Stimulated activated CD8-positive, alpha-beta memory T cell treated with anti-CD3 and anti-CD28 coated beads, Interleukin-15, amount 100 ng/mL, for 1 hour (primary cell): ENCODE measurements at regions not wholly inside any gene's neighbourhood (a gene's known extent, or its start where the extent isn't known, plus 50 kb on each side); places are given as distances from the start of the nearest gene placed in this dataset.

Experiments
- DNase-seq: peaks from one replicate; pipeline ENCODE4 v3.0.0-alpha.2; 2020; ENCODE audit warnings: low read depth

DNA sequence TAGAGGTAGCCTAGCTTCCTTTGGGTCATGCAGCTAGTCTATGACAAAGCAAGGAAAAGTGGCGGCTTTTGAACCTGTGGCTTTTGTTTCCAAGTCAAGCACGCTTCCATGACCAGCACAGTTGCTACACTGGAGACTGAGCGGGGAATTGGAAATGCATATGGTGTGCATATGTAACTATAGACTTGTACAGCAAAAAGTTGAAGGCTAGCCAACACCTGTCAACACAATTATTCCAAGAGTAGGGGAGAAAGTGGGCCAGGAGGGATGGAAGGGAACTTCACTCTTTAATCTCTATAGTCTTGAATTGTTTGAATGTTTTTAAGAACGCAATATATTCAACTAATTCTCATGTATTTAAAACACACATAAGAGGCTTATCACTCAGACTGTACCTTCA lies 218.5 kb upstream of the CADM1 start:
- DNase-seq, result no peak

DNA sequence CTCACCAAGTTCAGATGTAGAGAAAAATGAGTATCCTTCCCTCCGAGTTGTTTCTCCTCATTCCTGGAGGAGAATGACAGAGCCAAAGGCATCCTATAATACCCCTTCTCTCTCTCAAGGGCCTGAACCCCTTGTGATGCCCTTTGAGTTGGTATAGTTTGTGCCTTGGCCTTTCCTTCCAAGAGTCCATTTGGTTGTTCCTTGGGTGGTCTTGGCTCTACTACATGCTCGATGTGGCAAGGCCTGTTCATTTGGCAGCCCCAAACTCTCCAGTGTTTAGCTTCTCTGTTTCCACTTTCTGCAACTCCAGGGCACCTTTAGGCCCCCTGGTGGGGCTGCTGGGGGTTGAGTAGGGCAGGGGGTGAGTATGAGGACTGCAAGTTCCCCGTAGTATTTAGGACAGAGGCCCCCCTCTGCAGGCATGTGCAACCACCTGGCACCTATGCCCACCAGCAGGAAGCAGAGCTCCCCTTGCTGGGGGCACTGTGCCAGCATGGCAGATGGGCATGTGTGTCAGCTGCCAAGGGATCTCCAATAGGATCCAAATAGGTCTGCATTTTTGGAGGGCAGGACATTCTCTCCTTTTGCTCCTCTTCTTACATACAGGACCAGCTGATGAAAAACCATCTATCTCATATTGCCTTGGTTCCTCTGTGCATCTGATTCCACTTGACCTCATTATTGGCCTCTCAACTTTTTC lies 217.2 kb upstream of the CADM1 start:
- DNase-seq, result no peak

DNA sequence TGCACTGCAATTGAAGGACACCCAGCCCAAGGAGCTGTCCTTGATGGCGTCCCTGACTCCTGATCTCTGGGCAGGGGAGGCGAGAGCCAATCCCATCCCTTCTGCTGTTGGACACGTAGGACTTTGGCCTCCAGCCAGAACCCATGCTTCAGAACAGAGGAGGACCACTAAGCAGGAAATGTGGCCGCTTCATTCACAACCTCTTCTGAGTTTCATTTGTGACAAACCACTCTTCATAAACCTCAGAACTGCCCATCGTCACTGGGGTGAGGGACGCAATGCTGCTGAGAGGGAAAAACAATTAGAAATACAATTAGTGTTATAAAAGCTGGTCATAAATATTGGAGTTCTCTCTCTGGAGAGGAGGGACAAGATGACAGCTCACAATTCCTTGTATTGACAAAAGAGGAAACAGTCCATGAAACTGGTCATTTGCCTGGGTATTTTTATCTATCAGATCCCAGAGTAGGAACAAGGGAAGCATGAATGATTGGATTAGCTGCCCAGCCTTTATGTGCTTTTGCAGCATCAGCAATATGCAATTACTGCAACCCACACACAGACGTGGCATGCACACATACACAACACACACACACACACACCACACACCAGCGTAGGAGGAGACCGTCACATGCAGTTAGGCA lies 216.5 kb upstream of the CADM1 start:
- DNase-seq, result no peak

DNA sequence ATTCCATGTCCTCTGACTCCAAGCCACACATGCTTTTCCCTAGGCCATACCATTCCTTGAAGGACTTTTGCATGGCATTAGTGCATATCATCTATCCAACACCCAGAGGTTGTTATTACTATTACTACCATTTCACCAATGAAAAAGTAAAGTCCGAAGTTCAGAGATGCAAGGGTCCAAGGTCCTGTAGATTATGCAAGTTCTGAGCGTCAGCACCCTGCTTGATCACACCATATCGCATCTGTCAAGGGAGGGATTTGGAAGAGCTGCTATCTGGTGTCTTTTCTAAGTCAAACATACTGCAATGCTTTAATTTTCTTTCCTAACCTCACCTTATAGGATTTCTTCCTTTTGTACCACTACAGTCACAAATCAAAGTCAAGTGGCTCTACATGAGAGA lies 214.7 kb upstream of the CADM1 start:
- DNase-seq, result no peak

DNA sequence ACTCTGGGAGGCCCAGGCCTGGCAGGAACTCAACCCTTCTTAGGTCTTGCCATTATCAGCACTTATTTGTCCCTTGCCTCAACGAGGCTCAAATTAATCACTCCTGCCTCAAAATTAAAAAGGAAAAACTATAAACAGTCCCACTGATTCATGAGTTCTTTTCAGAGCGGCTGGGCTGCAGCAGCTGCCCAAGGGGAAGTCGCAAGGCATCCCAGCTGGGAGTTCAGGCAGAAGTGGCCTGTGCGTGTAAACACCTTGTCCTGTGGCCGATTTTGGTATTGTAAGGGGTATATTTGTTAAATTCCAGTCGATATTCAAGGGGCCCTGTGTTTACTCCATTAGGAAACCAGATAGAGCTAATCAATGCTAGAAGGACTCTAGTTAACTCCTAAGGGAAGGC lies 213.9 kb upstream of the CADM1 start:
- DNase-seq, result no peak

DNA sequence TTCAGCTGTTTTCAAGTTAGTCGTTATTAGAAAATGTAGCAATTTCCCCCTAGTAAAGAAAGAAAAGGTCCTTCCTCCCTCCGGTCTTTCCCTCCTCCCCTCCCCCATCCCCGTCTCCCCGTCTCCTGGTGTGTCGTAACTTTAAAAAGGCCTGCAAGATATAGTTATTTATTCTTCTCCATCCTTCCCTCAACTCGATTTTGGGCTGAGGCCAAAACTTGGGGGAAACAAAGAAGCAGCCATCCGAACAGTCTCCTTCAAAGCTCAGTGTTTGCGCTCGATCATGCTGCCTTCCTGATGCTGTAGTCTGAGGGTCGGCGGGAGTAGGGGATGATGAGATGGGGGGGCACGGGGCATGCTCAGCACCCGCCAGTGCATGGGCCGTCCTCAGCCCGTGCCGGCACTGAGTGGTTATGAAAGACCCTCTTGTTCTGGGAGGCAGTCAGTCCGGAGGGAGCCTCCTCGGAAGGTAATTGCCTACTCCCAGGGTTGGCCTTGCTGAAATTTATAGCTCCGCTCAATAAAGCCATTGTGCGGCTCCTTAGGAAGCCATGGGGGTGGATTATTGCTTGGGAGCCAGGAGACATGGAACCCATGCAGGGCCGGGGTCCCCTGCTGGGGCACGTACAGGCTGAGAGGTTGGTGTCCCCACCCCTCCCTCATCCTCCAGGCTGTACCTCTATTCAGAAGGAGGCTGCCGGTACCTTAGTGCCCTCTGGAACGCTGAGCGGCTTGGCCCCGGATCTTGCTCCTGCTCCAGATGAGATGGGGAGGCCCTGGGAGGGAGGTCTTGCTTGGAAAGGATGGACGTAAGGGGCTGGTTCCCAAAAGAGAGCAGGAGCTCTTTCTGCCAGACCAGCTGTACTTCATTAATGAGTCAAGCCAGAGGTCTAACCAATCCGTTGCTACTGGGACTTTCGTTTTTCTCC lies 212.7 kb upstream of the CADM1 start:
- DNase-seq, result no peak

DNA sequence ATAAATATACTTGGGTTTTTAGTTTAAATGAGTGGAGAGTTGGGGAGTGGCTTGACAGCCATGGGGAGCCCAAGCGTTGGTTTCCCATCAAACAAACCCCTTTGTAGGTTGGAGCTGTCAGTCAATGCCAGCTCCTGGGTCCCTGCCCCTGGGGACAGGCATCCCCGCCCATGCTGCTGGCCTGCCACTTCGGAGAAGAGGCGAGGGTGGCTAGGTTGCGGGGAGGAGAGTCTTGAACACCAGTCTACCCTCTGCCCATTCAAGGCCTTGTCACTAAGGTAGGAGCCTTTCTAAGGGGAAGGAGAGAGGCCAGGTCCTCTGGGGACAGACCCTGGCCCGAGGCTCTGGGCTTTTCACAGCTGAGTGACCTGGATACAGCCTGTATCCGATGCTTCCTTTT lies 211.9 kb upstream of the CADM1 start:
- DNase-seq, result no peak

DNA sequence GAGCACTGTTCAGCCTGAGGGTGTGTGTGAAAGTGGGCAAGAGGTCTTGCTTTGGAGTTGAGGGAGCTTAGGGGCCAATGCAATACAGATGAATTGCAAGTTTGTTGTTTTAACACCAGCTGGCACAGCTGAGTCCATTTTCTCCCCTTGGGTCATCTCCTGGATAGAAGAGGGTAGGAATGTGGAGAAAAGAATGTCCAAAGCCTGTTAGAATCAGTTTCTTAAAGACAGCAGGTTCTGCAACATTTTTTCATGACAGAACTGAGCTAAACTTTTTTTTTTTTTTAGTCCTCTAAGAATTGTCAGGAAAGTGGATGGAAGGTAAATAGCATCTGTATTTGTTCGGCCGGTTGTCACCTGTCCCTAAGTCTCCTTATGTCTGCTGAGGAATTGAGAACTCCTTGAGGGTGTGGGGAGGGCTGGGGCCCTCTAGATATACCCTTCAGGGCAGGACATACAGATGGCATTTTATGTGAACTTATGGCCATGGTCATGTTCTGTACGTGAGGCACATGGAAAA lies 211.1 kb upstream of the CADM1 start:
- no peak for DNase-seq

DNA sequence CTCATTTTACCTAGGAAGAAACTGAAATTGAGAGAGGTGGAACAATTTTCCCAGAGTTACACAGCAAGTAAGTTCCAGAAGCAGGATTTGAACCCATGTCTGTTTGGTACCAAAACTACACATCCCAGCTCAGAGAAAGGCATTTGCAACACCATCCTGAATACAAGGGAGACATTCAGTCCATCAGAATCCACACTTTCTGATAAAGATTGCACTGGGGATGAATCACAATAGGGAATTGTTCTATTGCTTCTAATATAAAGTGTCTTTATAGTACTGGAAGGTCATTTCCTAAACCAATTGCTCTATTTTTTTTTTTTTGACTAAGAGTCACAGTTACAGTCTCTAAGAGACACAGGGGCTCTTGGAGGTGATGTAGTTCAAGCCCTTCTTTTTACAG lies 208.1 kb upstream of the CADM1 start:
- DNase-seq, result no peak

DNA sequence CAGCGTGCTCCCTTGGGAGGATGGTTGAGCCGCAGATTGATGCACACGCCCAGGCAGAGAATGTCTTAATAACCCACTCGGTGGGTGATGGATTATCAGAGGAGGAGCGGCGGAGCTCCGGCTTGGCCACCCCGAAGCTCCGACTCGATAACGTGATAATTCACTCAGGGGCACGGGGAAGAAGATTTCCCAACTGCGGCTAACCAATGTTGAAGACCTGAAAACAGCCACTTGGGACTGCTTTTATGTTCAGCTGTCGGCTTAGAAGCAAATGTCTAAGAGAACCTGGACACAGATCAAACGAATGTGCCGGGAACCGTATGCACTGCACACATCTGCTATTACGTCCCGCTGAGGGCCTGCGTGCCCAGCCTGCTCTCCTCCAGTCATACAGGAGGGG lies 206.8 kb upstream of the CADM1 start:
- DNase-seq, result no peak

DNA sequence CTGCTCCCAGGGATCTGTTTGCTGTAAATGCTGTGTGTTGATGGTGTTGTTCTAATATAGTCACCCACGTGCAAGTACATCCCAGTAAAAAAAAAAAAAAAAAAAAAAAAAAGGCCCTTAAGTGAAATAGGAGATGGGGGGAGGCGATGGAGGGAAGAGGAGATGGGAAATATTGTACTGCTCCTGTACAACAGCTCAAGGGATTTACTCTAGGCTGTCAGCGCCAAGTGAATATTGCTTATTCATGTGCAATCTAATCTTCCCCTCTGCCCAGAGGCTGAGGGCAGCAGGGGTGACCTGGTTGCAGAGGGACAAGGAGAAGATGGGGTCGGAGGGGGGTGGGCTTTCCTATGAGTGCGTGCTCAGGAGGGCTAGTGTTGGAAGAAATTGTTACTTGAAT lies 206.2 kb upstream of the CADM1 start:
- no peak for DNase-seq

DNA sequence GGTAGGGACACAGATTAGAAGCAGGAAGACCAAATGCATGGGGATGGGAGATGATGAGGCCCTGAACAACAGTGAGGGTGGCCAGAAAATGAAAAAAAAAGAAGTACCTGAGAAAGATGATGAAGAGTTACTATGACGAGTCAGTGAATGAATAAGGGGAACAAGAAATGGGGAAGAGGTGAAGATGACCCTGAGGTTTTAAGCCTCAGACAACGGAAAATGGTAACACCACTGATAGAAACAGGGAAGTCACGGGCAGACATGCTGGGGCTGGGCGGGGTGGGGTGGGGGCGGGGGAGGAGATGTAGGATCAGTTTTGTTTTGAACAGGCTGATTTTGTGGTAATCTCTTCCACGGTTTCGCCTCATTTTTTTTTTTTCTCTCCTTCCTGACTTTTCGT lies 205.1 kb upstream of the CADM1 start:
- no peak for DNase-seq

DNA sequence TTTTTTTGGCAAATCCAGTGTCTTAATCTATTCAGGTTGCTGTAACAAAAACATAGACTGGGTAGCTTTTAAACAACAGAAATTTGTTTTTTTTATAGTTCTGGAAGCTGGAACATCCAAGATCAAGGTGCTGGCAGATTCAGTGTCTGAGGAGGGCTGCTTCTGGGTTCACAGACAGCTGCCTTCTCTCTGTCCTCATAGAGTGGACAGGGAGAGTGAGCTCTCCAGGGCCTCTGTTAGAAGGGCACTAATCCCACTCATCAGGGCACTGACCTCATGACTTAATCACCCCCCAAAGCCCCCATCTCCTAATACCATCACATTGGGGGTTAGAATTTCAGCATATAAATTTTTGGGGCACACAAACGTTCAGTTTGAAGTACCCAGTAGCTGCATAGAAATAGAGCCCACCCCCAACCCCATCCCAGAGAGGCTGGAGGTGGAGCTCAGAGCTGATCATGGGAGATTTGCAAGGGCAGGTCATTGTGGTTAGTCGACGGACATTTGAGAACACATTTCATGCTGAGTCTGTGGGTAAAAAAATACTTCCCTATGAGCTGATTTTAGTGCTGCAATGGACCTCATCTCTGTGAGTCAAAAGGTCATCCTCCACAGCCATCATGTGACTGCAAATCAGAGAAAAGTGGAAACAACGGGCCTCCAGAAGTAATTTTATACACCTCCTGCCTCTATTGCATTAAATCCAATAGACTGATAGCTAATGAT lies 203.1 kb upstream of the CADM1 start:
- no peak for DNase-seq

DNA sequence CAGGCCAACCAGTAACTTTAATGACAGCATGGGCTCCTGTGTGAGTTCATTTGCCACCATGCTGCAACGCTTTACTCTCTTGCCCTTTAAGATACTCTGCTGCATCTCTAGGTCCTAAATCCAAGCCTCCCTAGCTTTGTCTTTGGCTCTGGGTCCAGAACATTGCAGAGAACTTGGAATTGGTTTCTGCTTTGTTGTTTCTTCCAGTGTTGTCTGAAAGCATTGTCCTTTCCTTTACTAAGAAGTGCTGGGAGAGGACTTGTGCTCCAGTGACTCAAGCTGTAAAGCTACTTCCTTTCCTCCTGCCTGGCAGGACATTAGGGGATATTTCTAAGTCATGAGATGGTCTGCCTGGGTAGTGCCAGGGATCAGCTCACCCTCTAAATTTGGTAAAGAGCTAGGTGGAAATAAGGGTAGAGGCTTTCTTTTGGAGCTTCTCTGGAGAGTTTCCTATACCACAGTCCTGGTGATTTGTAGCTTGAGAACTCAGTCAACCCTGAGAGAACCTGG lies 202.5 kb upstream of the CADM1 start:
- no peak for DNase-seq

DNA sequence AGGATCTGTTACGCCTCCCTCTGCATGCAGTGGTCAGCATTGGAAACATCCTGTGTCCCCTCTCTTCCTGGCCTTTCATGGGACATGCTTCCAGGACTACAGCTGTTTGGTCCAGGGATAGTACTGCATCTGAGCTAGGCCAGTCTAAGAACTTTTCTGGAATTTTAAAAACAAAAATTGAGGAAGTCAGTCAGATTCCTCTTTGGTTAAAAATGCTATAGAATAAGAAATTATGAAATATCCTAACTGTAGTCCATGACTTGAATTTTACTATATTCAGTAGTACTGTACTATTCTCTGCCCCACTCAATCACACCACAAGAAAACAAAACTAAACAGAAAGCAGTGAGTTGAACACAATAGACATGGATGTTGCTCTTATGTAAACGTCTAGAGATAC lies 201.0 kb upstream of the CADM1 start:
- no peak for DNase-seq

DNA sequence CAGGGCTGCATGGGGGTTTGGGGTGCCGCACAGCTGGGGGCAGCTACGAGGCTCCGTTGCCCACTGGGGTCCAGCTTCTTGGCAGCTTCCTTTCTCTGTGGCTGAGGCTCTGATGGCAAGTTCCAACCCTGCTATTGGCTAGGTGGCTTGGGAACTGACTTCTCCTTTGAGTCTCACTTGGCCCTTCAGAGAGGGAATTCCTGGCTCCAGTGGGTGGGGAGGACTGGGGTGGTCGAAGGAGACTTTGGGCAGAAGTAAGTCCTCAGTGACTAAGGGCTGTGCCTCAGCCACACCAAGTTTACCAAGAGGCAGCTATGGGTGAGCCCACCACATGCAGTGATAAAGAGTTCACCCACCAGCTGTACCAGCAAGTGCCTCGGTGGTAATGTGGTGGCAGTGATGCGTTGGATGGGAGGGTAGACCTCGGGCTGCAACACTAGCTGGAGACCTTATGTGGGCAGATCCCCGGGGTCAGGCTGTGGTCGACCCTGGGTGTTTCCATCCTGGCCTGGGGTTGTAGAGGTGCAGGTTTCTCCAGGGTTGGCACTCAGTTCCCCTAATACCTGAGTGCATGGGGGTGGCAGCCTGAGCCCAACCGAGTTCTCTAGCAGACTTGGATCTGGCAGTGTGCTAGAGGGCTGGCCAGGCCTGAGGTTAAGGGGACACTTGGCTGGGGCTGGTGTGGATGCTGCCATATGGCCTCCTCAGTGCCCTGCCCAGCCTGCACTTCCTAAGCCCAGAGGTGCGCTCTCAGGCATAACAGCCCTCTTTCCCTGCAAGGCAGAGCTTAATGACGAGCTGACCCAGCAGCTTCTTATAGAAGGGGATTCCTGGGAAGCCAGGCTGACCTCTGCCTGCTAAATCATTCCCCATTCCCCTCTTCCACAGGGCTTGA lies 197.0 kb upstream of the CADM1 start:
- DNase-seq, result no peak

DNA sequence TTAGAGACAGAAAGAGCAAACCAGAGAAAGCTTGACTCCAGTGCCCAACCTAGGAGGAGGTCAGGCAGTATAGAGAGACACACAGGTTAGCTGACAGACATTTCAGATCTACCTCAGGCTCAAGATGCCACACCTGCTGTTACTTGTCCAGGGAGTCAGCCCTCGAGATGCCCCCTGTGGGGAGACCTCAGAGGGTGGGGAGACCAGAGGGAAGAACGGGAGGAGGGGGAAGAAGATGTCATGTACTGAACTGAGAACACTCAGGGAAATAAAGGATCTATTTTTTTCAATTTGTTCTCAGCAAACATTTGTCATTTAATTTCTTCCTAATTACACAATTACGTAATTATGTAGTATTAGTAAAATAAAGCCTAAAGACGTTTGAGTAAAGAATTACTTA lies 196.3 kb upstream of the CADM1 start:
- no peak for DNase-seq

DNA sequence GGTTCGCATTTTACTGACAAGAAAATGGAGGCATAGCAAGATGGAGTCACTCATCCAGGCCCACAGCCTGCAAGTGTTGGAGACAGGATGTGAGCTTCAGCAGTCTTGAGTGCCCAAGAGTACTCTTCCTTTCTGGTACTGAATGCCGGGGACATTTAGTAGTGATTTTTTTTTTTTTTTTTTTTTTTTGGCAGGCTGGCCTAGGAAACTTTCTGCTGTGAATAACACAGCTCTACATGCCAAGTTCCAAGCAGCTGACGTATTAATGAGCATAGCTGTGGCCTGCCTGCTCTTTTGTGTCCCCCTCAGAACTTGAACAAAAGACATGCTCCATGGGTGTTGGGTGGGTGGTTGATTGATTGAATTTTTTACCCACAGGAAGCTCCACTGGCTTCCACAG lies 195.5 kb upstream of the CADM1 start:
- DNase-seq, result no peak

DNA sequence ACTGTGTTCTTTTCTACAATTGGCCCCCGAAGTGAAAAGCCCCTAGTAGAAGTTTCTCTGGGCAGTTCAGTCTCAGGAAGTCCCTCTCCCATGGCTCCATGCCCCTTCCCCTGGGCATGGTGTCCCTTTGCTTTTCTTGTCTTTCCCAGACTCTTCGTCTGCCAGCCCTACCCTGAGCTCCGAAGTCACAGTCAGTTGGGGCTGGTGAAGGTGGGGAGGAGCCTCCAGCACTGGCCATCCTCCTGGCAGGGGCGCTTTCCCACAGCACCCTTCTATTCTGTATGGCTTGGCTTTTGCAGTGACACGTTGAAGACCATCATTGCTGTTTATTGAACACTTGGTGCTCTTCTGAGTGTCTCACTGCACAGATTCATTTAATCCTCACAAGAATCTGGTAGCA lies 195.1 kb upstream of the CADM1 start:
- DNase-seq, result no peak

DNA sequence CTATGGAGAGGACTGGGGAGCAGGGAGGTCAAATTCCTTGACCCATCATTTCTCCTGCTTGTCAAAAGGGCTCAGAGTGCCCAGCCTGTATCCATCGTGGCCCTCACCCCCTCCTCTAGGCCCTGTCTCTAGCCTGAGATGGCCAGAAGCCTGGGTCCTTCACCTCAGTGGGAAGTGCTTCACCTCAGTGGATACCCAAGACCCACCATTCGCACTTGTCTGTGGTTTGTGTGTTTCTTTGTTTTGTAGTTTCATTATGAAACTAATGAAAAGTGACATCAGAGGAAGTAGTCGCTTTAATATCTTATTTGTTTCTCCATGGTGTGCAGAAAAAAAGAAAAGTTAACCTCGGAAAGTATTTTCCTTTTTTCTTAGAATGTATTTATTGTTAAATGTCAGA lies 194.0 kb upstream of the CADM1 start:
- no peak for DNase-seq

DNA sequence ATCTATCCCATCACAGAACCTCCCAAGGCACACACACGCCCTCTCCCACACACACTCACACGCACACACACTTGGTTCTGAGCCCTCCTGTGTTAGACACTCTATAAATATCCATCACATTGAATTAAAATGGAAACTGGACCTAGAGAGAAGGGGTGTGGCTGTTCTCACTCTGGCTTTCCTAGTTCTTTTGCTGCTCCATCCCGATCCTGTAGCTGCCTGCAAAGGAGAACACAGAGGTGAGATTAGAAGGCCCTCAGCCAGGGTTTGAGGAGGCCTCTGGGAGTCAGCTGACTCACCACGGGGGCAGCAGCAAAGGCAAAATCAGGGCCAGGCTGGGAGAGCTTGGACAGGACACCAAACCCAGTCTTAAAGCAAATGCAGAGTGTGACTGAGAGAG lies 192.3 kb upstream of the CADM1 start:
- no peak for DNase-seq
